KMS-11 (cell line): ENCODE measurements at regions not wholly inside any gene's neighbourhood (a gene's known extent, or its start where the extent isn't known, plus 50 kb on each side); places are given as distances from the start of the nearest gene placed in this dataset.

Experiments
- H2AFZ ChIP-seq: fragments of 200-600 bp; sonication (generic); 2 replicates; pipeline ENCODE4 v1.6.1; 2016; ENCODE audit warnings: antibody characterized with exemption, mixed run types, low read depth
- H3K27ac ChIP-seq: fragments of 200-600 bp; sonication (generic); 2 replicates; pipeline ENCODE4 v1.6.1; 2016; ENCODE audit warnings: mild to moderate bottlenecking, mixed run types
- H3K27me3 ChIP-seq: fragments of 200-600 bp; sonication (generic); 2 replicates; pipeline ENCODE4 v1.6.1; 2017; ENCODE audit warnings: mild to moderate bottlenecking, low read depth, mixed run types, moderate library complexity; ENCODE audit not compliant: insufficient read depth
- H3K36me3 ChIP-seq: fragments of 200-600 bp; sonication (generic); 2 replicates; pipeline ENCODE4 v1.6.1; 2017; ENCODE audit warnings: mild to moderate bottlenecking, mixed run types; ENCODE audit not compliant: insufficient read depth
- H3K4me1 ChIP-seq: fragments of 200-600 bp; sonication (generic); 2 replicates; pipeline ENCODE4 v1.6.1; 2016; ENCODE audit warnings: mild to moderate bottlenecking, low read depth, mixed run types; ENCODE audit not compliant: poor library complexity, severe bottlenecking
- H3K4me2 ChIP-seq: fragments of 200-600 bp; sonication (generic); 2 replicates; pipeline ENCODE4 v1.7.0; 2016; ENCODE audit warnings: mild to moderate bottlenecking, mixed run types
- H3K4me3 ChIP-seq: fragments of 200-600 bp; sonication (generic); IDR thresholded peaks from 2 replicates; pipeline ENCODE4 v1.6.1; 2017; ENCODE audit warnings: low read depth, low read length, mixed read lengths; ENCODE audit not compliant: insufficient read depth
- H3K79me2 ChIP-seq: fragments of 200-600 bp; sonication (generic); 2 replicates; pipeline ENCODE4 v1.6.1; 2016; ENCODE audit warnings: low read depth, mixed run types; ENCODE audit not compliant: insufficient read depth
- H3K9ac ChIP-seq: fragments of 200-600 bp; sonication (generic); 2 replicates; pipeline ENCODE4 v1.6.1; 2016; ENCODE audit warnings: mild to moderate bottlenecking, mixed run types
- H4K20me1 ChIP-seq: fragments of 200-600 bp; sonication (generic); 2 replicates; pipeline ENCODE4 v1.6.1; 2016; ENCODE audit warnings: mild to moderate bottlenecking, mixed run types; ENCODE audit not compliant: insufficient read depth
- CTCF ChIP-seq: fragments of 200-600 bp; sonication (generic); conservative IDR thresholded peaks from 2 replicates; pipeline ENCODE4 v1.6.1; 2017; ENCODE audit warnings: low read depth, mild to moderate bottlenecking, antibody characterized with exemption, low read length, moderate library complexity, mixed read lengths

DNA sequence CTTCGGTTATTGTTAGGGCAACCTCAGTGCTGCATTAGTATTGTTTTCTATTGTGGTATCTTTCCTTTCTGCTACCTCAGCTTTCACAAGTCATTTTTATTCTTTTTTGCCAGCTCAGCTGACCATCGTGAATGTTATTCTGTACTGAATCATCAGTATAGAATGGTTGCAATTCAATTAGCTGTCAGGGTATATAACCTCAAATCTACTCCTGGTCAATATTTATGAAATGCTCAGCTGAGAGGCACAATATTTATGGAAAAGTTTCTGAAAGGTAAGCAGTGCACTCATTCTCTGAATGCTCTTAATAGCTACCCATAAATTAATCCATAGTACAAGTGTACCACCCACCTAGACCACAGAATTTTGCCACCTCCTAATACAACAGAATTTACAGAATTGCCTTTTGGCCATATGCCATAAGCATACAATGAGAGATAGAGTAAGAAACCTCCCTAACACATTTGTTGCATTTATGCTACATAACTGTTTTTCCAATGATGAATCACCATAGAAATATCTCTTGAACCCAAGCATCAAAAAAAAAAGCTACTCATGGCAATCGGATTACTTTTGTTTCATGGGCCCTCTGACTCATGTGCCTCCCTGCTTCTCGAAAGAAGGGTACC, 732.6 kb upstream of the CHRM3 start:
- TF ChIP-seq CTCF, result no peak
- Histone ChIP-seq H3K36me3 (no peaks in the 10 kb centered on the region), H3K27me3 (no peaks in the 10 kb centered on the region), H3K9ac (no peak overlapping the region; the same call in 1 of the 2 replicates), H3K4me1 (peaks cover 47% of the 10 kb centered on the region), H3K4me3 (no peak overlapping the region), H3K4me2 (peak overlapping the region; percentile 53), H3K79me2 (no peaks in the 10 kb centered on the region), H2AFZ (peak overlapping the region; percentile 15; the same call in 1 of the 2 replicates), H3K27ac (peak overlapping the region; percentile 62), H4K20me1 (no peaks in the 10 kb centered on the region)

DNA sequence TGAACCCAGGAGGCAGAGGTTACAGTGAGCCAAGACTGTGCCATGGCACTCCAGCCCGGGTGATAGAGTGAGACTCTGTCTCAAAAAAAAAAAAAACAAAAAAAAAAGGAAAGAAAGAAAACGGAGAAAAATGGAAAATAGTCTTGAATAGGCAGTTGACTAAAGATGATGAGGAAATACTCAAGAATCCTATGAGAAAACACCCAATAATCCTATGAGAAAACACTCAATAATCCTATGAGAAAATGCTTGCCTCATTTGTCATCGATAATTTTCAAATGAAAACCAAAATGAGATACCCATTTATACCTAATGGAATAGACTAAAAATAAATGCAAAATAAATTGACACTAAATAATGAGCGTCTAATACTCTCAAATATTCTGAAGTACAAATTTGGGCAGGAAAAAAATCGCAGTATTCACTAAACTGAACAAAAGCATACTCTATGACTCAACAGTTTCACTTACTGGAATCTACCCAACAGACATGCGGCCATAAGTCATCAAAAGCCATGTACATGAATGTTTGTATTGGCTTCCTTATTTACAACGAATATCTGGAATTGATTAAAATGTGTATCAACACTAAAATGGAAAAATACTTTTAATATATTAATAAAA, 733.9 kb upstream of the CHRM3 start:
- Histone ChIP-seq H3K36me3 (no peaks in the 10 kb centered on the region), H3K27me3 (no peaks in the 10 kb centered on the region), H3K4me1 (peaks cover 60% of the 10 kb centered on the region), H3K27ac (no peak overlapping the region), H3K4me2 (no peak overlapping the region), H2AFZ (no peak overlapping the region), H3K4me3 (no peak overlapping the region), H3K79me2 (no peaks in the 10 kb centered on the region), H4K20me1 (no peaks in the 10 kb centered on the region), H3K9ac (no peak overlapping the region)
- no peak for TF ChIP-seq CTCF

DNA sequence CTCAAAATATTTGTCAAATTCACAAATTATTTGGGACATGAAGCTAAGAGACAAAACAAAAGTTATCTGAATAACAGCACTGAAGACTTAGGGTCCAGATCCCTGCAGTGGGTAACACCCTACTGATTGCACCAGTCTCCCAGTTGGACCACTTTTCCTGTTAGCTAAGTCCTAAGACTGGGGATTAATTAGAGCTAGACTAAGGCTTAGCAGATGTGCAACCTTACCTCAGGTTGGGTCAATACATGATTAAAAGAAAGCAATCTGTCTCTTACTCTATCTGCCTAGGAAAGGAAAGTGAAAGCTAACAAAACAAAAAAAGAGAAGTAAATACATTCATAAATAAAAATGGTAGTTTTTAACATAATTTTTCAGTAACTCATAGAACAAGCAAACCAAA, 737.2 kb upstream of the CHRM3 start:
- H3K4me2 ChIP-seq, result peak overlapping the region; percentile 22; the same call in 1 of the 2 replicates
- no peak for TF ChIP-seq CTCF
- H3K4me1 ChIP-seq, result peaks cover 56% of the 10 kb centered on the region
- no peaks in the 10 kb centered on the region for H3K27me3 ChIP-seq
- no peak overlapping the region for H3K27ac ChIP-seq
- peak overlapping the region; percentile 36; the same call in 1 of the 2 replicates for H2AFZ ChIP-seq
- no peaks in the 10 kb centered on the region for H4K20me1 ChIP-seq
- no peaks in the 10 kb centered on the region for H3K79me2 ChIP-seq
- no peaks in the 10 kb centered on the region for H3K36me3 ChIP-seq
- no peak overlapping the region for H3K9ac ChIP-seq
- H3K4me3 ChIP-seq, result no peak overlapping the region

GRCh38 chr1:238648751-238649150, 737.6 kb upstream of the CHRM3 start:
- H2AFZ ChIP-seq, result 0 out of 2 replicates have a peak overlapping the region, but pooled peaks have one; percentile 36
- H3K27ac ChIP-seq, result no peak overlapping the region
- no peak overlapping the region for H3K4me3 ChIP-seq
- peaks cover 51% of the 10 kb centered on the region for H3K4me1 ChIP-seq
- H4K20me1 ChIP-seq, result no peaks in the 10 kb centered on the region
- H3K9ac ChIP-seq, result no peak overlapping the region
- peak overlapping the region; percentile 22; the same call in 1 of the 2 replicates for H3K4me2 ChIP-seq
- TF ChIP-seq CTCF, result no peak
- H3K79me2 ChIP-seq, result no peaks in the 10 kb centered on the region
- H3K36me3 ChIP-seq, result no peaks in the 10 kb centered on the region
- no peaks in the 10 kb centered on the region for H3K27me3 ChIP-seq
